DOHH2 (cell line): ENCODE measurements at regions not wholly inside any gene's neighbourhood (a gene's known extent, or its start where the extent isn't known, plus 50 kb on each side); places are given as distances from the start of the nearest gene placed in this dataset.

Experiments used
- H3F3A ChIP-seq: fragments of 200-600 bp; sonication (generic), shearing (Covaris generic); 2 replicates; pipeline ENCODE4 v1.6.0; 2016; ENCODE audit warnings: antibody characterized with exemption, mild to moderate bottlenecking; ENCODE audit not compliant: control insufficient read depth, insufficient read depth
- H3K27ac ChIP-seq: fragments of 200-600 bp; sonication (generic); 2 replicates; pipeline ENCODE4 v1.5.1; 2014; ENCODE audit warnings: low read depth, mild to moderate bottlenecking, low read length, moderate library complexity
- H3K27me3 ChIP-seq: fragments of 200-600 bp; sonication (generic); 2 replicates; pipeline ENCODE4 v1.6.1; 2014; ENCODE audit warnings: mild to moderate bottlenecking, low read length, mixed read lengths; ENCODE audit not compliant: control insufficient read depth
- H3K36me3 ChIP-seq: fragments of 200-600 bp; sonication (generic); 2 replicates; pipeline ENCODE4 v1.6.1; 2014; ENCODE audit warnings: mild to moderate bottlenecking, low read length, moderate library complexity, mixed read lengths; ENCODE audit not compliant: control insufficient read depth
- H3K4me1 ChIP-seq: fragments of 200-600 bp; sonication (generic); 2 replicates; pipeline ENCODE4 v1.6.1; 2014; ENCODE audit warnings: mild to moderate bottlenecking, low read length, mixed read lengths; ENCODE audit not compliant: control insufficient read depth
- H3K4me2 ChIP-seq: fragments of 200-600 bp; sonication (generic); 2 replicates; pipeline ENCODE4 v1.6.0; 2014; ENCODE audit warnings: mild to moderate bottlenecking, low read length, moderate library complexity
- H3K4me3 ChIP-seq: fragments of 200-600 bp; sonication (generic); 2 replicates; pipeline ENCODE4 v1.5.1; 2014; ENCODE audit warnings: mild to moderate bottlenecking, low read length, mixed read lengths
- H3K79me2 ChIP-seq: fragments of 200-600 bp; sonication (generic); 2 replicates; pipeline ENCODE4 v1.6.1; 2014; ENCODE audit warnings: mild to moderate bottlenecking, low read length, mixed read lengths; ENCODE audit not compliant: control insufficient read depth
- H3K9me2 ChIP-seq: fragments of 200-600 bp; sonication (generic); replicated peaks from 2 replicates; pipeline ENCODE4 v1.6.1; 2014; ENCODE audit warnings: mild to moderate bottlenecking, low read length, mixed read lengths; ENCODE audit not compliant: control insufficient read depth
- H3K9me3 ChIP-seq: fragments of 200-600 bp; sonication (generic); 2 replicates; pipeline ENCODE4 v1.6.1; 2014; ENCODE audit warnings: antibody characterized with exemption, low read length, mixed read lengths; ENCODE audit not compliant: control insufficient read depth, insufficient read depth
- H4K20me1 ChIP-seq: fragments of 200-600 bp; sonication (generic); 2 replicates; pipeline ENCODE4 v1.6.0; 2014; ENCODE audit warnings: low read depth, mild to moderate bottlenecking, antibody characterized with exemption, low read length, moderate library complexity; ENCODE audit not compliant: control insufficient read depth, insufficient read depth
- CTCF ChIP-seq: fragments of 200-600 bp; sonication (generic); IDR thresholded peaks from one replicate; pipeline ENCODE4 v1.5.1; 2014; ENCODE audit warnings: antibody characterized with exemption, mild to moderate bottlenecking, low read depth, low read length; ENCODE audit not compliant: poor library complexity, severe bottlenecking
- EZH2phosphoT487 ChIP-seq: fragments of 200-600 bp; sonication (generic); IDR thresholded peaks from 2 replicates; pipeline ENCODE4 v1.6.1; 2017; ENCODE audit warnings: borderline replicate concordance, mild to moderate bottlenecking, antibody characterized with exemption, low read length, moderate library complexity, mixed read lengths

- Histone ChIP-seq H3K4me3 (no peak overlapping the region), H3K27ac (no peak overlapping the region), H3K9me3 (no peaks in the 10 kb centered on the region), H3F3A (no peaks in the 10 kb centered on the region), H3K79me2 (no peaks in the 10 kb centered on the region), H3K4me2 (no peak overlapping the region), H4K20me1 (no peaks in the 10 kb centered on the region), H3K27me3 (no peaks in the 10 kb centered on the region), H3K9me2 (no peaks in the 10 kb centered on the region), H3K36me3 (no peaks in the 10 kb centered on the region), H3K4me1 (no peaks in the 10 kb centered on the region)
- TF ChIP-seq CTCF (no peak), EZH2phosphoT487 (no peak)
Measured at GRCh38 chr6:21491955-21492354, 101.6 kb upstream of the SOX4 start.

- H4K20me1 ChIP-seq, result no peaks in the 10 kb centered on the region
- H3K27ac ChIP-seq, result no peak overlapping the region
- H3K9me3 ChIP-seq, result no peaks in the 10 kb centered on the region
- no peak overlapping the region for H3K4me3 ChIP-seq
- H3K27me3 ChIP-seq, result no peaks in the 10 kb centered on the region
- H3K36me3 ChIP-seq, result no peaks in the 10 kb centered on the region
- H3K4me1 ChIP-seq, result no peaks in the 10 kb centered on the region
- no peaks in the 10 kb centered on the region for H3K79me2 ChIP-seq
- no peak overlapping the region for H3K4me2 ChIP-seq
- H3K9me2 ChIP-seq, result no peaks in the 10 kb centered on the region
- TF ChIP-seq EZH2phosphoT487 (no peak), CTCF (no peak)
- no peaks in the 10 kb centered on the region for H3F3A ChIP-seq
Measured at GRCh38 chr6:21494505-21494904, 99.0 kb upstream of the SOX4 start.

GRCh38 chr6:21496196-21496595 is 97.4 kb upstream of the SOX4 start:
- H3K9me2 ChIP-seq, result no peaks in the 10 kb centered on the region
- no peaks in the 10 kb centered on the region for H4K20me1 ChIP-seq
- no peaks in the 10 kb centered on the region for H3K9me3 ChIP-seq
- H3K36me3 ChIP-seq, result no peaks in the 10 kb centered on the region
- no peaks in the 10 kb centered on the region for H3K4me1 ChIP-seq
- no peaks in the 10 kb centered on the region for H3K27me3 ChIP-seq
- no peaks in the 10 kb centered on the region for H3F3A ChIP-seq
- H3K27ac ChIP-seq, result no peak overlapping the region
- H3K4me2 ChIP-seq, result no peak overlapping the region
- no peaks in the 10 kb centered on the region for H3K79me2 ChIP-seq
- H3K4me3 ChIP-seq, result no peak overlapping the region
- TF ChIP-seq CTCF (no peak), EZH2phosphoT487 (no peak)

GRCh38 chr6:21496706-21497105 is 96.8 kb upstream of the SOX4 start:
- Histone ChIP-seq H3K4me3 (no peak overlapping the region), H3K27ac (no peak overlapping the region), H3K4me2 (no peak overlapping the region)

More at GRCh38 chr6:21496706-21497105, 96.8 kb upstream of the SOX4 start:
- Histone ChIP-seq H3K9me3 (no peaks in the 10 kb centered on the region), H3K27me3 (no peaks in the 10 kb centered on the region), H3K36me3 (no peaks in the 10 kb centered on the region), H3K79me2 (no peaks in the 10 kb centered on the region), H3K4me1 (no peaks in the 10 kb centered on the region), H4K20me1 (no peaks in the 10 kb centered on the region), H3K9me2 (no peaks in the 10 kb centered on the region), H3F3A (no peaks in the 10 kb centered on the region)
- TF ChIP-seq CTCF, result no peak
- no peak for TF ChIP-seq EZH2phosphoT487
